HG02870 (cell line): ENCODE measurements at regions not wholly inside any gene's neighbourhood (a gene's known extent, or its start where the extent isn't known, plus 50 kb on each side); places are given as distances from the start of the nearest gene placed in this dataset.

ENCODE experiments used
- ATAC-seq: cut with Tn5 transposase; IDR thresholded peaks from one replicate; pipeline ENCODE4 v1.9.1; 2021; ENCODE audit warnings: mild to moderate bottlenecking, moderate library complexity; ENCODE audit not compliant: unreplicated experiment

GRCh38 chr7:25995216-25995615 is 156.8 kb upstream of the NFE2L3 start:
- ATAC-seq = no peak

- no peak for ATAC-seq
Measured at GRCh38 chr7:25996006-25996408, 156.0 kb upstream of the NFE2L3 start.

- no peak for ATAC-seq
Measured at GRCh38 chr7:25998499-25998898, 153.5 kb upstream of the NFE2L3 start.

GRCh38 chr7:26000841-26001240 is 151.2 kb upstream of the NFE2L3 start:
- no peak for ATAC-seq

DNA sequence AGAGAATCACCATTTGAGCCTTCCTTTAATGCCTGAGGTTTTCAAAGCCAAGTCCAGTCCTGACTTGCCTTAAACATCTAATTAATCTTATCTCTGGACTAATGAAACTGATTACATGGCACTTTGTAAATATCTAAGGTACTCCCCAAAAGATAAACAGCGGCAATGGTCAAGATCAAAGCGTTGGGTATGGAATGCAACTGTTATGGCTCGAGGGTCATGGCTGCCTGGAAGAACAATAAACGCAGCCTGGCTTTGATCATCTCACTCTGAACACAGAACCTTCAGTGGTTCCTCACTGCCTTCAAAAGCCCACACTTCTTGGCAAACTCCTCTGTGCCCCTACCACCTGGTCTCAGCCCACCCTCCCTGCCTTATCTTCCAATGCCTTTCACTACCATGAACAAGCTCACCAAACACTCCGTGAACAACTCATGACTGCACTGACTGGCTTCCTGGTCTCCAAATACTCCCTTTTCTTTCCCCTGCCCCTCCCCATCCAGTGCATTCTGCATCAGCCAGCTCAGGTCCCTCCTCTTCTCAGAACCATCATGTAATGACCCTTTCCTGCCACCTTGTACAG is 150.2 kb upstream of the NFE2L3 start:
- ATAC-seq = no peak

DNA sequence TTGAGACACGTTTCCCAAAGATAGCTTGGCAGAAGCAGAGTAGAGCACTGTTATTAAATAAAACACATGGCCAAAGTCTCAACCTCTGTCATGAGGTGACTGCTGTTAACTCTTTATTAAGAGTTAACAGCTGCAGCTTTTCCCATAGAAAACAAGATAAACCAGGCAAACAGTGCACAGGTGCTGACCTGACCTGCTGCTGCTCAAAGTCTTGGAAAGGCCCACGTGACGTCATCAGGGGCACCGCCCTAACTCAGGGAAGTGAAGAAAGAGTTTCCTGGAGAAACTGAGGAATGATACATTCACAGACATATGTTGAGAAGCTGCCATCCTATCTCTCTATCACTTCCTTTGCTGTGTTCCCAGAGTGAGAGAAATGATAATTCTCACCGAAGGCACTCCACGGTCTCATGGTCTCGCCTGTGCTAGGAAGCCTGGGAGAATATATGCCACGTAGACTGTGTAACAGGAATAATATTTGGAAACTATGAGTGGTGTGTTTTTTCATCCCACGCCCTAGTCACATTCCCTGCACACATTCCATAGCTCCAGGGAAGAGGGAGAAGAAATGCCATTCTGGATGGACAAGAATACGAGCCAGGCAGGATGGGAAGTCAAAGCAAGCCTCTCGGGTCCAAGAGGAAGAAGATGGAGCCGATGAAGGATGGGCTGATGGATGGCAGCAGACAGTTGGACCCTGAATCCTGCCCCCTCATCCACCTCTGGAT is 146.2 kb upstream of the NFE2L3 start:
- no peak for ATAC-seq

GRCh38 chr7:26006426-26006825 is 145.6 kb upstream of the NFE2L3 start:
- no peak for ATAC-seq

GRCh38 chr7:26007510-26007909 is 144.5 kb upstream of the NFE2L3 start:
- ATAC-seq = no peak

- ATAC-seq = no peak
Measured at GRCh38 chr7:26008428-26008827, 143.6 kb upstream of the NFE2L3 start.

GRCh38 chr7:26011039-26011696 is 140.8 kb upstream of the NFE2L3 start:
- ATAC-seq = peak; percentile 65

DNA sequence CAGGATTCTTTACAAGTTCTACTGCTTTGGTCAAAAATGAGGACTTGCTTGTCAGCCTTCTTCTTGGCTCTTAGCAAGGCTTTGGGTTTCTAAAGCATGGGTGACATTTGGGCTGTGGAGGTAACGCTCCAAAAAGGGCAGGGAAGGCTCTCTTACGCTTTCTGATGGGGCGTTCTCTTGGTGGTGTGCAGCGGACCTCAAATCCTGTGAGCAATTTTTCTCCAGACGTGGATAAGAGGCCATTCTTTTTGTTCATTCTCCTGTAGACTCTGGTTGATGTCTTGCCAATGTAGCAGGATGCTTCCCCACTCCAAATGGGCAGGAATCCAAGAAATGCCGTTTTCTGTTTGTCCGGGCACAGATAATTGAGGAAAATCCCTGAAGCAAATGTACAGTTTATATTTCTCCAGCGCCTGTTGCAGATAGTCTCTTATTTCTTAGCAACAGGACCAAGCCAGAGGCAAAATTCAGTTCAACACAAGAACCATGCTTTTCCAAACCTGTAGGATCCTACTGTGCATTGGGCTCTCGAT is 138.4 kb upstream of the NFE2L3 start:
- ATAC-seq = no peak

GRCh38 chr7:26022982-26023381 is 129.0 kb upstream of the NFE2L3 start:
- ATAC-seq = no peak

- no peak for ATAC-seq
Measured at GRCh38 chr7:26029911-26030310, 122.1 kb upstream of the NFE2L3 start.

DNA sequence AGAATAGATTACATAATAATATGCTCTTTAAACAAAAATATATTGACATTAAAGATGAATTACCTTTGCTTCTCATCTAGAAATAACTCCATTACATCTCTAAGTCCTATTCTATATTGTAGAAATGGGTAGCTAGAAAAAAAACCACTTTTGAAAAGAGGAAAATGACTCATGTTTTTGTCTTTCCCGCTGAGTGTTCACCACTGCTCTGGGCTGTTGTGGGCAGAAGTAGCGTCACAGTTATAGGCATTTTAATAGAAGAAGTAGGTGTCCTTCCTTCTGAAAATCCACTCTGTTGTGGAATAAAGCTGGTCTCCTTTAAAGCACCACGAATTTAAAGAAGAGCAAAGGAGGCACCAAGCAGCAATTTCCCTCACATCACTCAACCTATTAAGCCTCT is 117.6 kb upstream of the NFE2L3 start:
- ATAC-seq = no peak

DNA sequence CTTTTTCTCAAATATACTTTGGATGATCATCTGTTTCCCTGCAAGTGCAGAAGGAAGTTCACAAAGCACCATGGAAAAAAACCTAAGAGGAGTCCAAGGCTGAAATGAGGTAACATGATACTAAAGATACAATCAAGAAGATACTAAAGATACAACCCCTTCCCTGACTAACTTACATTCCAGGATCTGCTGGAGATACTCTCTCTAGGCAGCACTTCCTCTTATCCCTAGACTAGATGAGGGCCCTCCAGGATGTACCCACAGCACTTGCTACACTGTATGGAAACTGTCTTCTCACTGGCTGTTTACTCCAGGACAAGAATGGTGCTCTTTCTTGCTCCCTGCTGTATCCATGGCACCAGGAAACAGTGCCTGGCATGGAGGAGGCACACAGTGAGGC is 116.4 kb upstream of the NFE2L3 start:
- ATAC-seq = no peak

GRCh38 chr7:26036092-26036491 is 115.9 kb upstream of the NFE2L3 start:
- no peak for ATAC-seq

GRCh38 chr7:26038201-26038990 is 113.6 kb upstream of the NFE2L3 start:
- no peak for ATAC-seq

- ATAC-seq = no peak
Measured at GRCh38 chr7:26040085-26040484, 111.9 kb upstream of the NFE2L3 start.

DNA sequence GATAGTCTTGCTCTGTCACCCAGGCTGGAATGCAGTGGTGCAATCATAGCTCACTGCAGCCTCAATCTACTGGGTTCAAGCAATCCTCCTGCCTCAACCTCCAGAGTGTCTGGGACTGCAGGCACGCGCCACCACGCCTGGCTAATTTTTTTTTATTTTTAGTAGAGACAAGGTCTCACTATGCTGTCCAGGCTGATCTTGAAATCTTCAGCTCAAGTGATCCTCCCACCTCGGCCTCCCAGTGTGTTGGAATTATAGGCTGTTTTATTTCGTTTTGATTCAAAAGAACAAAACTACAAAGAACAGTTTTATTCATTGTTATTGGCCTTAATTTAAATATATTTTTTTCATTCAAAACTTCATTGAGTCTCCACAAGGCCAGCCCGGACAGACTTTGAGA is 109.8 kb upstream of the NFE2L3 start:
- no peak for ATAC-seq

- ATAC-seq = no peak
Measured at GRCh38 chr7:26043801-26044200, 108.2 kb upstream of the NFE2L3 start.

DNA sequence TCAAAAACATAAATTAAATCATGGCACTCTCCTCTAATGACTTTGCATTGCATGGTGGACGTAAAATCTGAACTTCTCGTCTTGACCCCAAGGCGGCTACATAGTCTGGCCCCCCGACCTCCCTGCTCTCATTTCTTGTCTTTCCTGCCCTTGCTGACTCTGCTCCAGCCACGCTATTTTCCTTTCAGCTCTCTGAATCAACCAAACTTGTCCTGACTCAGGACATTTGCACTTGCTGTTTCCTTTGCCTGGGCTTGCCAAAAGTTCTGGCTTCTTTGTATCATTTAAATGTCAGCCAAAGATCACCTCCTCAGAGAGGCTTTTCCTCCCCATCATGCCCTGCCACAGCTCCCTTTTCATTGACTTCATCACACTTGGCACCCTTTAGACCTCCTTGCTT is 107.7 kb upstream of the NFE2L3 start:
- ATAC-seq = no peak
